GM20000 (cell line): ENCODE measurements at regions not wholly inside any gene's neighbourhood (a gene's known extent, or its start where the extent isn't known, plus 50 kb on each side); places are given as distances from the start of the nearest gene placed in this dataset.
"Not testable (repeated sequence)": the region's sequence is repeated elsewhere in the genome, so short reads cannot be mapped to it uniquely, and the experiment has no call there.

Experiments used
- DNase-seq: peaks from one replicate; pipeline ENCODE4 v3.0.0; 2012; ENCODE audit warnings: low spot score
- CTCF ChIP-seq: IDR thresholded peaks from 2 replicates; pipeline ENCODE4 v1.5.1; 2012; ENCODE audit warnings: mild to moderate bottlenecking, control low read depth; ENCODE audit errors: extremely low read depth, missing control alignments

- DNase-seq = no peak
- no peak for TF ChIP-seq CTCF
Measured at GRCh38 chrX:1108501-1109445, 103.7 kb downstream of the CRLF2 start.

GRCh38 chrX:1106478-1107210 lies 105.8 kb downstream of the CRLF2 start:
- no peak for TF ChIP-seq CTCF

GRCh38 chrX:1105671-1106419 lies 106.6 kb downstream of the CRLF2 start:
- TF ChIP-seq CTCF = no peak
- DNase-seq = no peak

More at GRCh38 chrX:1106478-1107210, 105.8 kb downstream of the CRLF2 start:
- no peak for DNase-seq

GRCh38 chrX:1105031-1105430 lies 107.4 kb downstream of the CRLF2 start:
- not testable (repeated sequence) for DNase-seq

GRCh38 chrX:1103360-1103759 lies 109.1 kb downstream of the CRLF2 start:
- no peak for DNase-seq
- TF ChIP-seq CTCF = no peak

- TF ChIP-seq CTCF = no peak
- no peak for DNase-seq
Measured at GRCh38 chrX:1102786-1103185, 109.7 kb downstream of the CRLF2 start.

GRCh38 chrX:1102221-1102620 lies 110.2 kb downstream of the CRLF2 start:
- not testable (repeated sequence) for DNase-seq

GRCh38 chrX:1099146-1099770 lies 113.2 kb downstream of the CRLF2 start:
- no peak for DNase-seq
- no peak for TF ChIP-seq CTCF
